ENCODE measurements at regions not wholly inside any gene's neighbourhood (a gene's known extent, or its start where the extent isn't known, plus 50 kb on each side); places are given as distances from the start of the nearest gene placed in this dataset.
A peak's percentile ranks its signal among the peaks of the same experiment; 100 is the strongest.

- peaks cover 0 to 5% (median 0%) of the 10 kb centered on the region in 4 donors for H3K9me3 ChIP-seq
- H3K4me1 ChIP-seq: no peaks in the 10 kb centered on the region
- no peak overlapping the region for H3K4me3 ChIP-seq
- peak in 1 of 3 donors; percentile 13 for DNase-seq
- H3K36me3 ChIP-seq: no peaks in the 10 kb centered on the region
- no peak for TF ChIP-seq POLR2A (IDR thresholded peaks at IDR 0.05)
- TF ChIP-seq CTCF (IDR thresholded peaks at IDR 0.05): no peak
- no peak overlapping the region for H3K27ac ChIP-seq
- H3K27me3 ChIP-seq: no peaks in the 10 kb centered on the region
Observed at GRCh38 chr19:29366757-29367156, 153.8 kb upstream of the UQCRFS1 start.

GRCh38 chr19:29367791-29368222 is 154.9 kb upstream of the UQCRFS1 start:
- Histone ChIP-seq H3K36me3 (no peaks in the 10 kb centered on the region), H3K27me3 (no peaks in the 10 kb centered on the region), H3K4me1 (no peaks in the 10 kb centered on the region), H3K27ac (no peak overlapping the region), H3K9me3 (no peaks in the 10 kb centered on the region), H3K4me3 (no peak overlapping the region)
- TF ChIP-seq CTCF (IDR thresholded peaks at IDR 0.05) (no peak), POLR2A (IDR thresholded peaks at IDR 0.05) (no peak)
- no peak for DNase-seq

- Histone ChIP-seq H3K36me3 (no peaks in the 10 kb centered on the region), H3K9me3 (no peaks in the 10 kb centered on the region), H3K27ac (no peak overlapping the region), H3K27me3 (no peaks in the 10 kb centered on the region), H3K4me1 (no peaks in the 10 kb centered on the region), H3K4me3 (no peak overlapping the region)
- TF ChIP-seq CTCF (IDR thresholded peaks at IDR 0.05) (no peak), POLR2A (IDR thresholded peaks at IDR 0.05) (no peak)
- no peak for DNase-seq
Observed at GRCh38 chr19:29370276-29370675, 155.5 kb upstream of the VSTM2B start.

GRCh38 chr19:29371251-29372090 is 154.3 kb upstream of the VSTM2B start:
- no peak overlapping the region for H3K27ac ChIP-seq
- peak in 1 of 3 donors; percentile 11 for DNase-seq
- no peaks in the 10 kb centered on the region for H3K4me1 ChIP-seq
- no peaks in the 10 kb centered on the region for H3K27me3 ChIP-seq
- no peaks in the 10 kb centered on the region for H3K36me3 ChIP-seq
- H3K9me3 ChIP-seq: no peaks in the 10 kb centered on the region
- H3K4me3 ChIP-seq: no peak overlapping the region
- TF ChIP-seq CTCF (IDR thresholded peaks at IDR 0.05) (no peak), POLR2A (IDR thresholded peaks at IDR 0.05) (no peak)

GRCh38 chr19:29372091-29372415 is 153.7 kb upstream of the VSTM2B start:
- no peak overlapping the region for H3K4me3 ChIP-seq
- TF ChIP-seq CTCF (IDR thresholded peaks at IDR 0.05): no peak
- TF ChIP-seq POLR2A (IDR thresholded peaks at IDR 0.05): no peak
- no peaks in the 10 kb centered on the region for H3K9me3 ChIP-seq

More at GRCh38 chr19:29372091-29372415, 153.7 kb upstream of the VSTM2B start:
- Histone ChIP-seq H3K36me3 (no peaks in the 10 kb centered on the region), H3K27ac (no peak overlapping the region), H3K4me1 (no peaks in the 10 kb centered on the region), H3K27me3 (no peaks in the 10 kb centered on the region)
- peak in 1 of 3 donors; percentile 11 for DNase-seq

Measured in Peyer's patch (tissue), 4 donors.